A549 (cell line): ENCODE measurements at regions not wholly inside any gene's neighbourhood (a gene's known extent, or its start where the extent isn't known, plus 50 kb on each side); places are given as distances from the start of the nearest gene placed in this dataset.

Source experiments
- ATAC-seq, 2 experiments: fragments of 200-7000 bp in 1 of 2; fragments of >200 bp in 1 of 2; cut with Nextera tagmentation in 1 of 2; cut with Tn5 transposase in 1 of 2; 3 replicates each; pipeline versions ENCODE4 v1.8.0 to v1.9.1; 2018 to 2020; ENCODE audit warnings: mild to moderate bottlenecking in 1 of 2, moderate library complexity in 1 of 2
- CTCF ChIA-PET: fragments of 300-600 bp; sonication (Branson Sonifier 250); formaldehyde crosslinking; extraction: SDS; loops from one replicate; lab custom pipeline; 2021; ENCODE audit warnings: antibody characterized with exemption, inconsistent platforms; lab: Yijun Ruan, JAX
- POLR2A ChIA-PET: fragments of 350-600 bp; formaldehyde crosslinking; extraction: SDS; loops from one replicate; lab custom pipeline; 2021; ENCODE audit warnings: antibody characterized with exemption, inconsistent platforms; lab: Yijun Ruan, JAX
- DNase-seq, 2 experiments: peaks; one replicate each; pipeline versions ENCODE4 v3.0.0 to v3.0.0-alpha.2; 2011 to 2016; ENCODE audit warnings: low read depth in 1 of 2, low spot score in 1 of 2
- FAIRE-seq: peaks from 2 replicates; lab custom pipeline; 2011; peaks lifted over from hg19 to GRCh38; lab: Jason Lieb, UNC
- H3K27ac ChIP-seq, 2 experiments: fragments of >200 bp; sonication (Bioruptor Twin); formaldehyde crosslinking; 3 replicates each; pipeline ENCODE4 v1.5.1; 2016 to 2017
- H3K4me1 ChIP-seq: fragments of >200 bp; sonication (Bioruptor Twin); formaldehyde crosslinking; 3 replicates; pipeline ENCODE4 v1.6.1; 2016
- H3K4me2 ChIP-seq: fragments of >200 bp; sonication (Bioruptor Twin); formaldehyde crosslinking; 3 replicates; pipeline ENCODE4 v1.6.1; 2016
- H3K4me3 ChIP-seq: fragments of >200 bp; sonication (Bioruptor Twin); formaldehyde crosslinking; 3 replicates; pipeline ENCODE4 v1.5.1; 2016
- H3K9me3 ChIP-seq: fragments of >200 bp; sonication (Bioruptor Twin); formaldehyde crosslinking; 3 replicates; pipeline ENCODE4 v1.6.1; 2016
- ATOH8 ChIP-seq: fragments of 250-450 bp; sonication (Bioruptor Pico); IDR thresholded peaks from 2 replicates; pipeline ENCODE4 v1.5.0; 2020; ENCODE audit warnings: low read depth, mild to moderate bottlenecking, moderate library complexity
- BCL3 ChIP-seq: fragments of >200 bp; sonication (Bioruptor Twin); formaldehyde crosslinking; IDR thresholded peaks from 3 replicates; pipeline ENCODE4 v1.6.1; 2016
- BHLHE40 ChIP-seq: IDR thresholded peaks from 2 replicates; pipeline ENCODE4 v1.6.1; 2012; ENCODE audit warnings: low read depth, low read length, inconsistent platforms
- CHD2 ChIP-seq: fragments of 150-350 bp; IDR thresholded peaks from 2 replicates; pipeline ENCODE4 v1.6.1; 2014; ENCODE audit warnings: low read length; ENCODE audit not compliant: partially characterized antibody
- CHD4 ChIP-seq: fragments of 200-600 bp; sonication (generic); IDR thresholded peaks from 2 replicates; pipeline ENCODE4 v1.6.1; 2016; ENCODE audit warnings: antibody characterized with exemption, mild to moderate bottlenecking, borderline replicate concordance
- CTCF ChIP-seq: fragments of >200 bp; sonication (Bioruptor Twin); formaldehyde crosslinking; IDR thresholded peaks from 3 replicates; pipeline ENCODE4 v1.5.1; 2016
- ESRRA ChIP-seq: fragments of 150-350 bp; IDR thresholded peaks from 2 replicates; pipeline ENCODE4 v1.6.1; 2014; ENCODE audit warnings: mild to moderate bottlenecking, low read length, borderline replicate concordance
- FOSL2 ChIP-seq, 2 experiments: fragments of 450-650 bp in 1 of 2; fragments of >200 bp in 1 of 2; sonication (Bioruptor Twin) in 1 of 2; formaldehyde crosslinking; IDR thresholded peaks; 2 replicates each; pipeline versions ENCODE4 v1.5.0 to v1.6.1; 2016 to 2020; ENCODE audit warnings: mild to moderate bottlenecking in 1 of 2, moderate library complexity in 1 of 2
- FOXS1 ChIP-seq: fragments of 250-450 bp; sonication (Bioruptor Pico); IDR thresholded peaks from 2 replicates; pipeline ENCODE4 v1.5.0; 2020; ENCODE audit warnings: mild to moderate bottlenecking, moderate library complexity
- GATA3 ChIP-seq: IDR thresholded peaks from 2 replicates; pipeline ENCODE4 v1.6.1; 2012; ENCODE audit warnings: borderline replicate concordance
- JUN ChIP-seq, 2 experiments: fragments of >200 bp; sonication (Bioruptor Twin); formaldehyde crosslinking; IDR thresholded peaks; 2 replicates in 1 of 2; 3 replicates in 1 of 2; pipeline ENCODE4 v1.6.1; 2016 to 2017
- KDM1A ChIP-seq: fragments of 200-600 bp; sonication (generic); IDR thresholded peaks from 2 replicates; pipeline ENCODE4 v1.6.1; 2016; ENCODE audit warnings: low read depth, mild to moderate bottlenecking
- KDM5A ChIP-seq: fragments of 200-600 bp; sonication (generic); IDR thresholded peaks from 2 replicates; pipeline ENCODE4 v1.6.1; 2016; ENCODE audit warnings: antibody characterized with exemption, mild to moderate bottlenecking
- NFE2L2 ChIP-seq: fragments of 150-350 bp; conservative IDR thresholded peaks from 2 replicates; pipeline ENCODE4 v1.6.1; 2014; ENCODE audit warnings: low read length
- NPAS2 ChIP-seq: fragments of 250-450 bp; sonication (Bioruptor Pico); IDR thresholded peaks from 2 replicates; pipeline ENCODE4 v1.8.0; 2022; ENCODE audit warnings: mild to moderate bottlenecking, moderate library complexity, borderline replicate concordance
- NR3C1 ChIP-seq: fragments of >200 bp; sonication (Bioruptor Twin); formaldehyde crosslinking; IDR thresholded peaks from 3 replicates; pipeline ENCODE4 v1.6.1; 2017
- POLR2A ChIP-seq: IDR thresholded peaks from 2 replicates; pipeline ENCODE4 v1.6.1; 2012; ENCODE audit warnings: mild to moderate bottlenecking, low read length
- POLR2AphosphoS2 ChIP-seq: conservative IDR thresholded peaks from 2 replicates; pipeline ENCODE4 v1.6.1; 2012; ENCODE audit warnings: low read length, improper control_type of control experiment, inconsistent platforms
- RAD21 ChIP-seq, 2 experiments: fragments of >200 bp in 1 of 2; sonication (Bioruptor Twin) in 1 of 2; formaldehyde crosslinking in 1 of 2; IDR thresholded peaks in 1 of 2; conservative IDR thresholded peaks in 1 of 2; 2 replicates in 1 of 2; 3 replicates in 1 of 2; pipeline ENCODE4 v1.6.1; 2012 to 2018; ENCODE audit warnings: inconsistent platforms in 1 of 2
- RARB ChIP-seq: fragments of 250-450 bp; sonication (Bioruptor Pico); IDR thresholded peaks from 2 replicates; pipeline ENCODE4 v1.8.0; 2021; ENCODE audit warnings: mild to moderate bottlenecking, moderate library complexity
- RCOR1 ChIP-seq: fragments of 150-350 bp; IDR thresholded peaks from 2 replicates; pipeline ENCODE4 v1.6.1; 2014; ENCODE audit warnings: antibody characterized with exemption, low read length, low read depth
- REST ChIP-seq: fragments of 200-600 bp; sonication (generic); IDR thresholded peaks from 2 replicates; pipeline ENCODE4 v1.6.1; 2016; ENCODE audit warnings: antibody characterized with exemption, mild to moderate bottlenecking, moderate library complexity
- RNF2 ChIP-seq: fragments of 200-600 bp; sonication (generic); IDR thresholded peaks from 2 replicates; pipeline ENCODE4 v1.6.1; 2016; ENCODE audit warnings: low read depth, mild to moderate bottlenecking, antibody characterized with exemption, moderate library complexity, borderline replicate concordance
- TFCP2L1 ChIP-seq: fragments of 250-450 bp; sonication (Bioruptor Pico); IDR thresholded peaks from 2 replicates; pipeline ENCODE4 v1.5.0; 2021; ENCODE audit warnings: mild to moderate bottlenecking
- ZFP36 ChIP-seq: fragments of 450-650 bp; IDR thresholded peaks from 2 replicates; pipeline ENCODE4 v1.6.1; 2014; ENCODE audit warnings: borderline replicate concordance; ENCODE audit not compliant: partially characterized antibody
- WGBS: methylation state at CpG from one replicate; pipeline ENCODE4 v1.1.6; 2017; ENCODE audit errors: missing lambda C conversion rate; 5-methylcytosine and 5-hydroxymethylcytosine counted together

GRCh38 chr10:4691776-4692175 is 134.2 kb upstream of the AKR1E2 start:
- POLR2A ChIA-PET = interaction anchor here (1.1 kb wide), 1 partner anchor 34 kb away, joined by 3 read pairs; no protein-coding TSS in a partner anchor

GRCh38 chr10:4691301-4691700 is 134.7 kb upstream of the AKR1E2 start:
- Histone ChIP-seq H3K9me3 (0 out of 3 replicates have a peak, but pooled peaks cover 3% of the 10 kb centered on the region), H3K4me1 (peaks cover 21% of the 10 kb centered on the region), H3K4me3 (no peak overlapping the region), H3K4me2 (peak overlapping the region; percentile 52), H3K27ac (peak overlapping the region; percentile 21 to 65; a peak in 5 of 6 replicates)
- DNase-seq = no peak
- ChIA-PET CTCF (interaction anchor here (1.3 to 1.6 kb wide), 3 partner anchors 9 to 75 kb away, joined by 4 to 5 read pairs (median 4); no protein-coding TSS in a partner anchor), POLR2A (interaction anchor here (1.1 kb wide), 1 partner anchor 35 kb away, joined by 3 read pairs; no protein-coding TSS in a partner anchor)
- ATAC-seq = no peak
- WGBS = 71% methylated on average over 4 of the region's 4 CpGs
- FAIRE-seq = no peak
- no peak for TF ChIP-seq CTCF
- TF ChIP-seq RCOR1 = no peak
- no peak for TF ChIP-seq REST
- TF ChIP-seq RNF2 = no peak
- TF ChIP-seq BCL3 = no peak
- TF ChIP-seq JUN (IDR thresholded peaks at IDR 0.05) = no peak
- TF ChIP-seq POLR2A = no peak
- TF ChIP-seq POLR2AphosphoS2 = no peak
- no peak for TF ChIP-seq FOXS1 (CRISPR knock-in tag)

More at GRCh38 chr10:4691776-4692175, 134.2 kb upstream of the AKR1E2 start:
- H3K4me2 ChIP-seq = peak overlapping the region; percentile 52
- CTCF ChIA-PET = interaction anchor here (1.3 to 1.6 kb wide), 3 partner anchors 9 to 74 kb away, joined by 4 to 5 read pairs (median 4); no protein-coding TSS in a partner anchor
- DNase-seq (no peak), ATAC-seq (peak in 1 of 2 experiments; percentile 70; a peak in 3 of 6 replicates), FAIRE-seq (peak; percentile 13)
- H3K27ac ChIP-seq = peak overlapping the region; percentile 21 to 65; a peak in 5 of 6 replicates
- H3K9me3 ChIP-seq = 0 out of 3 replicates have a peak, but pooled peaks cover 3% of the 10 kb centered on the region
- WGBS = 13% methylated on average over 3 of the region's 5 CpGs
- peaks cover 17% of the 10 kb centered on the region for H3K4me1 ChIP-seq
- no peak overlapping the region for H3K4me3 ChIP-seq
- TF ChIP-seq TFCP2L1 (CRISPR knock-in tag) = no peak
- no peak for TF ChIP-seq KDM1A
- TF ChIP-seq FOSL2 (IDR thresholded peaks at IDR 0.05) = no peak
- no peak for TF ChIP-seq FOSL2 (CRISPR knock-in tag; IDR thresholded peaks at IDR 0.05)
- TF ChIP-seq NFE2L2 = no peak
- no peak for TF ChIP-seq NR3C1
- TF ChIP-seq RAD21 (conservative IDR thresholded peaks at IDR 0.05 in 1 of 2, IDR thresholded peaks at IDR 0.05 in 1 of 2) = no peak
- no peak for TF ChIP-seq ATOH8 (CRISPR knock-in tag)
- TF ChIP-seq KDM5A = no peak
- no peak for TF ChIP-seq RARB (CRISPR knock-in tag)
- TF ChIP-seq CHD4 = no peak
- TF ChIP-seq CHD2 = no peak
- no peak for TF ChIP-seq FOXS1 (CRISPR knock-in tag)
- TF ChIP-seq REST = no peak
- TF ChIP-seq ZFP36 = no peak
- TF ChIP-seq NPAS2 (CRISPR knock-in tag) = no peak
- no peak for TF ChIP-seq ESRRA
- no peak for TF ChIP-seq BHLHE40
- no peak for TF ChIP-seq GATA3
